ENCODE measurements at regions not wholly inside any gene's neighbourhood (a gene's known extent, or its start where the extent isn't known, plus 50 kb on each side); places are given as distances from the start of the nearest gene placed in this dataset.

GRCh38 chr11:56932572-56933220 is 56.0 kb upstream of the OR5AK2 start:
- DNase-seq = no peak

GRCh38 chr11:56923116-56923515 is 65.6 kb upstream of the OR5AK2 start:
- DNase-seq = no peak

- DNase-seq = no peak
Observed at GRCh38 chr11:56922421-56922820, 66.3 kb upstream of the OR5AK2 start.

GRCh38 chr11:56917708-56918400 is 70.9 kb upstream of the OR5AK2 start:
- DNase-seq = no peak

GRCh38 chr11:56916587-56916986 is 72.1 kb upstream of the OR5AK2 start:
- DNase-seq = no peak

- no peak for DNase-seq
Observed at GRCh38 chr11:56916162-56916561, 72.6 kb upstream of the OR5AK2 start.

GRCh38 chr11:56911312-56911711 is 77.4 kb upstream of the OR5AK2 start:
- DNase-seq = no peak

GRCh38 chr11:56910785-56911184 is 77.9 kb upstream of the OR5AK2 start:
- DNase-seq = no peak

GRCh38 chr11:56910046-56910773 is 78.5 kb upstream of the OR5AK2 start:
- no peak for DNase-seq

- DNase-seq = no peak
Observed at GRCh38 chr11:56909563-56909962, 79.2 kb upstream of the OR5AK2 start.

GRCh38 chr11:56909080-56909479 is 79.6 kb upstream of the OR5AK2 start:
- no peak for DNase-seq

- no peak for DNase-seq
Observed at GRCh38 chr11:56906683-56907148, 82.0 kb upstream of the OR5AK2 start.

- no peak for DNase-seq
Observed at GRCh38 chr11:56905936-56906335, 82.8 kb upstream of the OR5AK2 start.

GRCh38 chr11:56905442-56905841 is 83.3 kb upstream of the OR5AK2 start:
- DNase-seq = no peak

- DNase-seq = no peak
Observed at GRCh38 chr11:56898856-56899255, 89.9 kb upstream of the OR5AK2 start.

GRCh38 chr11:56890584-56891305 is 98.0 kb upstream of the OR5AK2 start:
- DNase-seq = no peak

GRCh38 chr11:56889986-56890385 is 98.7 kb upstream of the OR5AK2 start:
- no peak for DNase-seq

GRCh38 chr11:56887940-56888339 is 100.8 kb upstream of the OR5AK2 start:
- DNase-seq = no peak

- no peak for DNase-seq
Observed at GRCh38 chr11:56886455-56886854, 102.3 kb upstream of the OR5AK2 start.

GRCh38 chr11:56885854-56886253 is 102.9 kb upstream of the OR5AK2 start:
- no peak for DNase-seq

GRCh38 chr11:56885177-56885576 is 103.5 kb upstream of the OR5AK2 start:
- peak; percentile 95 for DNase-seq

GRCh38 chr11:56883371-56883987 is 105.2 kb upstream of the OR5AK2 start:
- no peak for DNase-seq

Measured in NCI-H748 treated with DMSO at 0.1 percent for 48 hours (cell line).